GM12892 (cell line): ENCODE measurements at regions not wholly inside any gene's neighbourhood (a gene's known extent, or its start where the extent isn't known, plus 50 kb on each side); places are given as distances from the start of the nearest gene placed in this dataset.

Source experiments
- POLR2A ChIP-seq: IDR thresholded peaks from 2 replicates; pipeline ENCODE4 v1.6.1; 2011; ENCODE audit warnings: low read depth, low read length, control low read depth
- POLR2AphosphoS5 ChIP-seq: IDR thresholded peaks from 2 replicates; pipeline ENCODE4 v1.6.1; 2011; ENCODE audit warnings: low read depth, low read length, control low read depth
- TAF1 ChIP-seq: IDR thresholded peaks from 2 replicates; pipeline ENCODE4 v1.6.1; 2011; ENCODE audit warnings: low read depth, mild to moderate bottlenecking, control low read depth, low read length, borderline replicate concordance

DNA sequence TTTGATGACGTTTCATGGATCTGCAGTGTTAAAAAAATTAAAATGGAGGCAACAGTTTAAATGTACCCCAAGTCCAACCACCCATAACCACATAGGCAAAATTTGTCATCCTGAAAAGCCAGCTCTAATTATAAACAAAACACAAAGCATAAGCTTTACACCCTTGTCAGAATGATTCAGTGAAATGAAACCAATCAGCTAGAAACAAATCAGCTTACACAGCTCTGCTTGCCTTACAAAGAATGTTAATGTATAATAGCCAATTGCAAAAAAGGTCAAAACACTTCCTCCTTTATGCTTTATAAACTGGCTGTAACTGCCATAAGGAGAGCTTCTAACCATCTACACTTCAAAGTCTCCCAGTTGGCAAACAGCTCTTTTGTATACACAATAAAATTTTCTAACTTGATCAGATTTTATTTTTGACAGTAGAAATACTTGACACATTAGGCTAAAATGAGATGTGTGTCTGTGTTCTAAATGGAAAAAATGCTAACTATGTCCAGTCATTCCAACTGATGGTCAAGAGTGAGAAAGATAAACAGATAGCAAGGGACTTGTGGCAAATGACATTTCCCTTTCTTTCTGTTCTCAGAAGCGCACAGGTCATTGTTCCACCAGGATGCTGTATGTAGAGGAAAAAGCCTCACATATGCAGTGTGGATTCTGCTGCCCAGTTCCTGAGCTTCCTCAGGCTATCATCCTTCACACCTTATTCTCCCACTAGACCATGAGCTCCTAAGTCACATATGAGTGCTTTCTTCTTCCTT is 344.3 kb upstream of the ID4 start:
- TF ChIP-seq POLR2A (no peak), TAF1 (no peak), POLR2AphosphoS5 (no peak)
